GM23248 (cell line): ENCODE measurements at regions not wholly inside any gene's neighbourhood (a gene's known extent, or its start where the extent isn't known, plus 50 kb on each side); places are given as distances from the start of the nearest gene placed in this dataset.

Experiments
- EZH2 ChIP-seq: fragments of 200-600 bp; sonication (generic); IDR thresholded peaks from 2 replicates; pipeline ENCODE4 v1.6.1; 2018; ENCODE audit warnings: antibody characterized with exemption, mild to moderate bottlenecking; ENCODE audit not compliant: insufficient read depth, poor library complexity, severe bottlenecking
- EZH2phosphoT487 ChIP-seq: fragments of 200-600 bp; sonication (generic); IDR thresholded peaks from 2 replicates; pipeline ENCODE4 v1.6.1; 2018; ENCODE audit warnings: antibody characterized with exemption, moderate library complexity, mild to moderate bottlenecking, low read depth; ENCODE audit not compliant: insufficient read depth

GRCh38 chr13:99071666-99072065 is 93.8 kb upstream of the DOCK9 start:
- no peak for TF ChIP-seq EZH2phosphoT487
- TF ChIP-seq EZH2 = no peak
